IgD-negative memory B cell (primary cell): ENCODE measurements at regions not wholly inside any gene's neighbourhood (a gene's known extent, or its start where the extent isn't known, plus 50 kb on each side); places are given as distances from the start of the nearest gene placed in this dataset.
"Not testable (repeated sequence)": the region's sequence is repeated elsewhere in the genome, so short reads cannot be mapped to it uniquely, and the experiment has no call there.

Experiments
- H3K27ac Mint-ChIP-seq, 3 donors: one replicate each; pipeline ENCODE4 v1.8.0; 2020 to 2022; ENCODE audit warnings: mild to moderate bottlenecking in 3 of 3, mixed read lengths in 3 of 3, moderate library complexity in 1 of 3
- H3K27me3 Mint-ChIP-seq: one replicate; pipeline ENCODE4 v1.8.0; 2021; ENCODE audit warnings: mixed read lengths
- H3K36me3 Mint-ChIP-seq: one replicate; pipeline ENCODE4 v1.8.0; 2020; ENCODE audit warnings: mild to moderate bottlenecking, mixed read lengths
- H3K4me1 Mint-ChIP-seq, 3 donors: one replicate each; pipeline ENCODE4 v1.8.0; 2020 to 2022; ENCODE audit warnings: mixed read lengths in 3 of 3, mild to moderate bottlenecking in 1 of 3
- H3K4me3 Mint-ChIP-seq, 4 donors: one replicate each; pipeline ENCODE4 v1.8.0; 2020 to 2022; ENCODE audit warnings: mild to moderate bottlenecking in 4 of 4, mixed read lengths in 4 of 4, moderate library complexity in 3 of 4
- H3K9me3 Mint-ChIP-seq, 3 donors: one replicate each; pipeline ENCODE4 v1.8.0; 2020 to 2021; ENCODE audit warnings: mixed read lengths in 3 of 3, mild to moderate bottlenecking in 1 of 3

DNA sequence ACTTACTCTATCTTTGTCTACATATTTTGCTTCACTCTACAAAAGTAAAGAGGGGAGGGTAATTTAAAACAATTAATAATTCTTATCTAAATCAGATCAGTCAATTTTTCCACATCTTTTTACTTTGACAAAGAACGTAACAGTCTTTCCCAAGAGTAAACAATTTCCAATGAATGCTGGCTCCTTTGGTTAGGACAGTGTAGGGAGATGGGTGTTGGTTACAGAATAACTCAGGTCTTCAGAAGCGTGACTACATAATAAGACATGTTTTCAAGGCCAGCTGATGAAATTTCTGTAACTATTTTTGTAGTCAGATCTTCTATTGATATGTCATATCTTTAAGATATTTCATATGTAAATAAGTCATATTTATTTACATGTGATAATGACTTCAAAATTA lies 183.0 kb upstream of the CAND1 start:
- Mint-ChIP-seq H3K27ac (no peak overlapping the region), H3K36me3 (no peaks in the 10 kb centered on the region), H3K9me3 (no peaks in the 10 kb centered on the region), H3K27me3 (peaks cover 7% of the 10 kb centered on the region), H3K4me1 (no peaks in the 10 kb centered on the region), H3K4me3 (no peak overlapping the region)

DNA sequence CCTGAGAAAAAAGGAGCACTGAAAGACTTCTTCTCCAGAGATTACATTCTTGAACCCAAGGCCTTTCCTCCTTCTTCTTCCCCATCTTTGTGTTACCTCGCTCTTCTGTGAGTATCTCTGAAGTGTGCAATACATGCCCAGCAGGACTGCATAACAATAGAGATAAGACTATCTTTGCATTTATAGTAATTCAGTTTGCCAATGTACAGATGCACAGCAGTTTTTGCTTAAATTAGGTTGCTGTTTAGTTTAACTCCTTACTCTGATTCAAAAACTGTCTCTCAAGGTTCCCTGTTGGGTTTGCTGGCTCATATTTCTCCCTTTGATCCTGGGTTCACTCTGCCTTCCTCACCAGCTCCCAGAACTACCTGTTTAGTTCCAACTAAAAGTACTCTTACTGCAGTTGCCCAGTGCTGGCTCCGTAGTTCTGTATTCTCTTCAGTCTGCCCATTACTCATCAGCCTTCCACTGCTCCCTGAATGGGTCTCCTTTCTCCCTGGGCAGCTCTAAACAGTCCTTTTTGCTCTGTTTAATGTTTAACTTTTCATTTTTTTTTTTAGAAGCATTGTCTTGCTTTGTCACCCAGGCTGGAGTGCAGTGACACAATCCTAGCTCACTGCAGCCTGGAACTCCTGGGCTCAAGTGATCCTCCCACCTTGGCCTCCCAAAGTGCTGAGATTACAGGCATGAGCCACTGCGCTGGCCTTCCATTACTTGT lies 180.6 kb upstream of the CAND1 start:
- H3K4me1 Mint-ChIP-seq, result no peaks in the 10 kb centered on the region
- no peak overlapping the region for H3K4me3 Mint-ChIP-seq
- peaks cover 10% of the 10 kb centered on the region for H3K27me3 Mint-ChIP-seq
- no peaks in the 10 kb centered on the region for H3K36me3 Mint-ChIP-seq
- no peak overlapping the region for H3K27ac Mint-ChIP-seq
- H3K9me3 Mint-ChIP-seq, result peaks cover 0 to 3% (median 0%) of the 10 kb centered on the region in 3 donors

GRCh38 chr12:67091204-67091603 lies 178.0 kb upstream of the CAND1 start:
- Mint-ChIP-seq H3K9me3 (peaks cover 0 to 3% (median 0%) of the 10 kb centered on the region in 3 donors), H3K36me3 (no peaks in the 10 kb centered on the region), H3K4me1 (no peaks in the 10 kb centered on the region), H3K27ac (no peak overlapping the region), H3K4me3 (no peak overlapping the region), H3K27me3 (peaks cover 10% of the 10 kb centered on the region)

- no peaks in the 10 kb centered on the region for H3K36me3 Mint-ChIP-seq
- H3K27ac Mint-ChIP-seq, result no peak overlapping the region
- no peak overlapping the region for H3K4me3 Mint-ChIP-seq
- H3K27me3 Mint-ChIP-seq, result peaks cover 10% of the 10 kb centered on the region
- no peaks in the 10 kb centered on the region for H3K4me1 Mint-ChIP-seq
- H3K9me3 Mint-ChIP-seq, result peaks cover 0 to 3% (median 0%) of the 10 kb centered on the region in 3 donors
These were observed 177.5 kb upstream of the CAND1 start for GRCh38 chr12:67091678-67092077.

DNA sequence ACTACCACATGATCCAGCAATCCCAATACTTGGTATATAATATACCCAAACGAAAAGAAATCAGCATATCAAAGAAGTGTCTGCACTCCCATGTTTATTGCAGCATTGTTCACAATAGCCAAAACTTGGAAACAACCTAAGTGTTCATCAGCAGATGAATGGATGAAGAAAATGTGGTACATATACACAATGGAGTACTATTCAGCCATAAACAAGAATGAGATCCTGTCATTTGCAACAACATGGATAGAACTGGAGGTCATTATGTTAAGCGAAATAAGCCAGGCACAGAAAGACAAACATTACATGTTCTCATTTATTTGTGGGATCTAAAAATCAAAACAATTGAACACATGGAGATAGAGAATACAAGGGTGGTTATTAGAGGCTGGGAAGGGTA lies 176.2 kb upstream of the CAND1 start:
- H3K4me1 Mint-ChIP-seq, H3K36me3 Mint-ChIP-seq, H3K4me3 Mint-ChIP-seq, H3K27me3 Mint-ChIP-seq, H3K27ac Mint-ChIP-seq, H3K9me3 Mint-ChIP-seq: not testable (repeated sequence)

DNA sequence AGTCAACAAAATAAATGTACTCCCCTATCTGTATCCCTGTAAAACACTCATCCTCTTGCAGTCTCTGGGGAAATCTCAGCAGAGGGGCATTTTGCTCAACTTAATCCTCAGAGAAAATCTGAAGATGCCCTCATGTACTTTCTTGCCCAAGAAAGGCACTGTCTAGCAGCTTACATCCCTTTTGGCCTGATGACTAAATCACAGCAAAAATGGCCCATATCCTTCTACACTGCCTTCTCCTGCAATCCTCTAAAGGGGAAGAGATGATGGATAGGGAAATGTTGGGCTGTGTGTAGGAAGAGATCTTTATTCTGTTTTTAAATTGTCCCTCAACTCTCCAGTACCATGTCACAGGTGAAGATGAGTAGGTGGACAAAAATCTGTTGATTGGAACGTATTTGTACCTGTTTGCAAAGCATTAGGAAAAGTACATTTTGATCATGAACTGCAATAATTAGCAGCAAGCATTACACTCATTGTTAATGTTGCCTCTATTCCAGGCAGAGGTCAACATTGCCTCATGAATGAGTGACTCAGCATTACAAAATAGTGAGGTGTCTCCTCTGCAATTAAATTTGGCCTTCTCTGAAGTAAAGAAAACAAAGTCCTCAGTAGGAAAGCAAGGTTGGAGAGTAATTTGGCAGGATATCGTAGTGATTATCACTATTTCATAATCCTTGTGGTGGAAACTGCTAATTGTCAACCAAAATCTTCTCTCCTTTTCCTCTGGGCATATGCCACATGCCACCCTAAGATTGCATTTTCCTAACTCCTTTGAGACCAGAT lies 172.4 kb upstream of the CAND1 start:
- H3K36me3 Mint-ChIP-seq, result no peaks in the 10 kb centered on the region
- no peaks in the 10 kb centered on the region for H3K4me1 Mint-ChIP-seq
- H3K27ac Mint-ChIP-seq, result no peak overlapping the region
- H3K4me3 Mint-ChIP-seq, result no peak overlapping the region
- peaks cover 7% of the 10 kb centered on the region for H3K27me3 Mint-ChIP-seq
- peaks cover 0 to 3% (median 0%) of the 10 kb centered on the region in 3 donors for H3K9me3 Mint-ChIP-seq

GRCh38 chr12:67099858-67100257 lies 169.3 kb upstream of the CAND1 start:
- peaks cover 1% of the 10 kb centered on the region for H3K27me3 Mint-ChIP-seq
- H3K4me1 Mint-ChIP-seq, result no peaks in the 10 kb centered on the region
- H3K4me3 Mint-ChIP-seq, result no peak overlapping the region
- H3K36me3 Mint-ChIP-seq, result no peaks in the 10 kb centered on the region
- H3K9me3 Mint-ChIP-seq, result peaks cover 0 to 4% (median 2%) of the 10 kb centered on the region in 3 donors
- H3K27ac Mint-ChIP-seq, result no peak overlapping the region

- Mint-ChIP-seq H3K36me3 (peaks cover 2% of the 10 kb centered on the region), H3K4me1 (no peaks in the 10 kb centered on the region), H3K9me3 (peaks cover 8 to 22% (median 15%) of the 10 kb centered on the region in 3 donors), H3K27me3 (no peaks in the 10 kb centered on the region), H3K27ac (no peak overlapping the region), H3K4me3 (no peak overlapping the region)
These were observed 165.6 kb upstream of the CAND1 start for GRCh38 chr12:67103521-67103920.

DNA sequence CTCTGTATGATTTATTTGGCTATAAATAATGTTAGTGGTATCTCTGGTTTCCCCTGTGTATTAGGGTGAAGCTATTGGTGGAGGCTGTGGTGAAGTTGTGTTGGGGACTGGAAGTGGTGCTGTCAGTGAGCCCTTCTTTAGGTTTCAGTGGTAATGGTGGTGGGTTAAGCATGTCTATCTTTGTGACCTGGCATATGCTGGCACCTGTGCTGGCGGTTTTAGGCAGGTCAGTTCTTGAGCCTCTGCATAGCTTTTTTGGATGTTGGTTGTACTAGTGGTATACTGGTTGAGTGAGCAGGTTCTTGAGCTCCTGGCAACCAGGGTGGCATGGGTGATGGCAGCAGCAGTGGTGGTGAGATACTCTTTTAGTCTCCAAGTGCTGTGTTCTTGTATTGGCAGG lies 161.9 kb upstream of the CAND1 start:
- H3K27ac Mint-ChIP-seq, result no peak overlapping the region
- H3K36me3 Mint-ChIP-seq, result peaks cover 2% of the 10 kb centered on the region
- peaks cover 10 to 22% (median 15%) of the 10 kb centered on the region in 3 donors for H3K9me3 Mint-ChIP-seq
- H3K27me3 Mint-ChIP-seq, result peaks cover 4% of the 10 kb centered on the region
- H3K4me3 Mint-ChIP-seq, result no peak overlapping the region
- H3K4me1 Mint-ChIP-seq, result no peaks in the 10 kb centered on the region

GRCh38 chr12:67107751-67108269 lies 161.3 kb upstream of the CAND1 start:
- Mint-ChIP-seq H3K9me3 (peaks cover 10 to 22% (median 15%) of the 10 kb centered on the region in 3 donors), H3K27me3 (peaks cover 4% of the 10 kb centered on the region), H3K4me3 (peak overlapping the region in 1 of 4 donors; percentile 48), H3K36me3 (peaks cover 2% of the 10 kb centered on the region), H3K4me1 (no peaks in the 10 kb centered on the region), H3K27ac (no peak overlapping the region)

GRCh38 chr12:67110345-67110744 lies 158.8 kb upstream of the CAND1 start:
- not testable (repeated sequence) for H3K36me3 Mint-ChIP-seq

GRCh38 chr12:67111182-67111581 lies 158.0 kb upstream of the CAND1 start:
- H3K4me1 Mint-ChIP-seq, result no peaks in the 10 kb centered on the region
- H3K27ac Mint-ChIP-seq, result no peak overlapping the region
- H3K9me3 Mint-ChIP-seq, result peaks cover 3 to 10% (median 9%) of the 10 kb centered on the region in 3 donors
- no peak overlapping the region for H3K4me3 Mint-ChIP-seq
- H3K27me3 Mint-ChIP-seq, result peaks cover 4% of the 10 kb centered on the region
- H3K36me3 Mint-ChIP-seq, result peaks cover 2% of the 10 kb centered on the region

More at GRCh38 chr12:67110345-67110744, 158.8 kb upstream of the CAND1 start:
- H3K9me3 Mint-ChIP-seq, result peaks cover 10 to 17% (median 14%) of the 10 kb centered on the region in 3 donors
- H3K27ac Mint-ChIP-seq, H3K4me1 Mint-ChIP-seq, H3K4me3 Mint-ChIP-seq, H3K27me3 Mint-ChIP-seq: not testable (repeated sequence)

DNA sequence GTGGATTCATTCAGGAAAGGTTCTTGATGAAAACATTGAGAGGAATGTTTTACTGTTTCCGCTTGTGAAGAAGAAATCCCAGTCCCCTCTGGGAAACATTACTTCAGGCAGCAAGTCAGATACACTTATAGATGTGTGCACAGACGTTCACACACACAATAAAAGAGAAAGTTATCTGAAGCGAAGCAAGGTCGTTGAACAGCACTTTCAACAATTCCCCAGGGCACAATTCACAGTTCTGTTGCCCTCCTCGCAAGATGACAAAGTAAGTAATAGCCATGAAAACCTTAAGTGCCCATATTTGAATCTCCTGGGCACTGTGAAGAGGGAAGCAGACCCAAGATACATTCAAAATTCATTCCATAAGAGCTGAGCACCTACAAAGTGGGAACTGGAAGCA lies 156.6 kb upstream of the CAND1 start:
- Mint-ChIP-seq H3K4me1 (no peaks in the 10 kb centered on the region), H3K4me3 (no peak overlapping the region)

DNA sequence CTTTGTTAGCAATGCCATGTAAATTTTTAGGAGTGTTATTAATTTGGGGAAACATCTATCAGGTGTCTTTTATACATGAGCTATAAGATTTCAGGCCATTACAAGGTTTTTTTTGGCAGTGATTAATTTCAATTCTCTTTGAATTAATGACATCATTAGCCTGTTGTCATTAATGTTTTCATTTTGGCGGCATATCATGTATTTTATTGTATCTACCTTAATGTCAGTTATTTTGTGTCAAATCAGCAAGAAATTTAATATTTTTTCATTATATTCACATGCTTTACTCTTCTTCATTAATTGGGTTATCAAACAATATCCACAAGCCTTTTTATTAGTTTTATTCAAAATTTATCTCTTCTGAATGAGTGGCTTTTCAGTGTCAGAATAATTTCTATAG lies 153.0 kb upstream of the CAND1 start:
- H3K36me3 Mint-ChIP-seq, result no peaks in the 10 kb centered on the region
- no peaks in the 10 kb centered on the region for H3K27me3 Mint-ChIP-seq
- H3K4me3 Mint-ChIP-seq, result no peak overlapping the region
- H3K4me1 Mint-ChIP-seq, result no peaks in the 10 kb centered on the region
- H3K27ac Mint-ChIP-seq, result no peak overlapping the region
- no peaks in the 10 kb centered on the region for H3K9me3 Mint-ChIP-seq

More for the DNA sequence above, 156.6 kb upstream of the CAND1 start:
- H3K9me3 Mint-ChIP-seq, result peaks cover 0 to 4% (median 3%) of the 10 kb centered on the region in 3 donors
- peaks cover 4% of the 10 kb centered on the region for H3K27me3 Mint-ChIP-seq
- no peak overlapping the region for H3K27ac Mint-ChIP-seq
- H3K36me3 Mint-ChIP-seq, result no peaks in the 10 kb centered on the region

DNA sequence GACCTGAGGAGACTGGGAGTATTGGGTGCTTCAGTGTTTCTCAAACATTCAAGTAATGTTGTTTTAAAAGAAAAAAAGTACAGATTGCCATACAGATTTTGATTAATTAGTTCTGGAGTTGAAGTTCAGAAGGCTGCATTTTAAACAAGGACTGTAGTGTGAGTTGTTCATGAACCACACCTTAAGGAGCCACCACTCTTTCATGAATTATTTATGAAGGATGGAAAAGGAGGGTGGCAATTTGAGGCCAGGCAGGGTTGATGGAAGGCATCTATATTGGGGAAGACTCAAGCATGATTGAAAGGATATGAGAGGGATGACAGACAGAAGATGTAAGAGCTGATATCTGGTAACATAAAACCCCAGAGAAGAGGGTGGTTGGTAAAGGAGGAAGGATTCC lies 146.6 kb upstream of the CAND1 start:
- no peaks in the 10 kb centered on the region for H3K27me3 Mint-ChIP-seq
- H3K4me3 Mint-ChIP-seq, result no peak overlapping the region
- peaks cover 0 to 1% (median 0%) of the 10 kb centered on the region in 3 donors for H3K4me1 Mint-ChIP-seq
- no peaks in the 10 kb centered on the region for H3K9me3 Mint-ChIP-seq
- H3K36me3 Mint-ChIP-seq, result no peaks in the 10 kb centered on the region
- no peak overlapping the region for H3K27ac Mint-ChIP-seq
